Ovary (tissue), 3 donors: ENCODE measurements at regions not wholly inside any gene's neighbourhood (a gene's known extent, or its start where the extent isn't known, plus 50 kb on each side); places are given as distances from the start of the nearest gene placed in this dataset.

ENCODE experiments used
- EP300 ChIP-seq: sonication (generic); formaldehyde crosslinking; IDR thresholded peaks from one replicate; pipeline ENCODE4 v1.6.1; 2017; ENCODE audit warnings: antibody characterized with exemption
- POLR2A ChIP-seq: fragments of 450-650 bp; IDR thresholded peaks from one replicate; pipeline ENCODE4 v1.6.1; 2017; ENCODE audit warnings: antibody characterized with exemption, mild to moderate bottlenecking, moderate library complexity
- TF ChIP-seq, protein P1 (sequence below), 3 donors: fragments of 450-650 bp in 2 of 3; fragments of 200-600 bp in 1 of 3; IDR thresholded peaks; one replicate each; pipeline versions ENCODE4 v1.5.1 to v1.8.0; 2016 to 2022; ENCODE audit warnings: antibody characterized with exemption in 3 of 3, mild to moderate bottlenecking in 1 of 3
- donor health status: DM: no; HTN: no; CAD: no.

DNA sequence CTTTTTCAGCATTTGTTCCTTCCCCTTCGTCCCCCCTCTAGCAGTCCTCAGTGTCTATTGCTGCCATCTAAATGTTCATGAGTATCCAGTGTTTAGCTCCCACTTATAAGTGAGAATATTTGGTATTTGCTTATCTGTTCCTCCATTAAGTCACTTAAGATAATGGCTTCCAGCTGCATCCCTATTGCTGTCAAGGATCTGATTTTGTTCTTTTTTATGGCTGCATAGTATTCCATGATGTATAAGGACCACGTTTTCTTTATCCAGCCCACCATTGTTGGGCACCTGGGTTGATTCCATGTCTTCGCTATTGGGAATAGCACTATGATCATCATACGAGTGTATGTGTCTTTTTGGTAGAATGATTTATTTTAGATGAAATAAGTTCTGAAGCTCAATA lies 166.9 kb upstream of the NCK2 start:
- TF ChIP-seq POLR2A (no peak), EP300 (no peak)
- TF ChIP-seq, protein P1, sequence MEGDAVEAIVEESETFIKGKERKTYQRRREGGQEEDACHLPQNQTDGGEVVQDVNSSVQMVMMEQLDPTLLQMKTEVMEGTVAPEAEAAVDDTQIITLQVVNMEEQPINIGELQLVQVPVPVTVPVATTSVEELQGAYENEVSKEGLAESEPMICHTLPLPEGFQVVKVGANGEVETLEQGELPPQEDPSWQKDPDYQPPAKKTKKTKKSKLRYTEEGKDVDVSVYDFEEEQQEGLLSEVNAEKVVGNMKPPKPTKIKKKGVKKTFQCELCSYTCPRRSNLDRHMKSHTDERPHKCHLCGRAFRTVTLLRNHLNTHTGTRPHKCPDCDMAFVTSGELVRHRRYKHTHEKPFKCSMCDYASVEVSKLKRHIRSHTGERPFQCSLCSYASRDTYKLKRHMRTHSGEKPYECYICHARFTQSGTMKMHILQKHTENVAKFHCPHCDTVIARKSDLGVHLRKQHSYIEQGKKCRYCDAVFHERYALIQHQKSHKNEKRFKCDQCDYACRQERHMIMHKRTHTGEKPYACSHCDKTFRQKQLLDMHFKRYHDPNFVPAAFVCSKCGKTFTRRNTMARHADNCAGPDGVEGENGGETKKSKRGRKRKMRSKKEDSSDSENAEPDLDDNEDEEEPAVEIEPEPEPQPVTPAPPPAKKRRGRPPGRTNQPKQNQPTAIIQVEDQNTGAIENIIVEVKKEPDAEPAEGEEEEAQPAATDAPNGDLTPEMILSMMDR (IDR thresholded peaks at IDR 0.05) = no peak
